ENCODE measurements at regions not wholly inside any gene's neighbourhood (a gene's known extent, or its start where the extent isn't known, plus 50 kb on each side); places are given as distances from the start of the nearest gene placed in this dataset.

DNA sequence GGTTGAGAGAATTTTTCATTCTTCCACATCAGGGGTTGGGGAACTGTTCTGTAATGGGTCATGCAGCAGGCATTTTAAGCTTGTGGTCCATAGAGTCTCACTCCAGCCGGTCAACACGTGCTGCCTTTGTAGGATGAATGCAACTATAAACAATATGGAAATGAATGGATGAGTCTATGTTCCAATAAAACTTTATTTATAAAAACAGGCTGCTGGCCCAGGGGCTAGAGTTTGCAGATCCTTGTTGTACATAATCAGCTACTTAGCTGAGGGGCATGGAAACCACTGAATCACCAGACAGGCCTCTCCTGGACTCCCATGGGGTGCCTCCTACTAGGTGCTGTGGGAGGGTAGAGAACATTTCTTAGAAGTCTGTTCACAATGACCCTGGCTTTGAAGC is 243.4 kb downstream of the BMP7 start:
- DNase-seq (ENCODE audit: extremely low read depth, insufficient read length): no peak
- no peaks in the 10 kb centered on the region for H3K36me3 ChIP-seq (ENCODE audit: control insufficient read depth, insufficient read depth, low read length)
- TF ChIP-seq, protein P1, sequence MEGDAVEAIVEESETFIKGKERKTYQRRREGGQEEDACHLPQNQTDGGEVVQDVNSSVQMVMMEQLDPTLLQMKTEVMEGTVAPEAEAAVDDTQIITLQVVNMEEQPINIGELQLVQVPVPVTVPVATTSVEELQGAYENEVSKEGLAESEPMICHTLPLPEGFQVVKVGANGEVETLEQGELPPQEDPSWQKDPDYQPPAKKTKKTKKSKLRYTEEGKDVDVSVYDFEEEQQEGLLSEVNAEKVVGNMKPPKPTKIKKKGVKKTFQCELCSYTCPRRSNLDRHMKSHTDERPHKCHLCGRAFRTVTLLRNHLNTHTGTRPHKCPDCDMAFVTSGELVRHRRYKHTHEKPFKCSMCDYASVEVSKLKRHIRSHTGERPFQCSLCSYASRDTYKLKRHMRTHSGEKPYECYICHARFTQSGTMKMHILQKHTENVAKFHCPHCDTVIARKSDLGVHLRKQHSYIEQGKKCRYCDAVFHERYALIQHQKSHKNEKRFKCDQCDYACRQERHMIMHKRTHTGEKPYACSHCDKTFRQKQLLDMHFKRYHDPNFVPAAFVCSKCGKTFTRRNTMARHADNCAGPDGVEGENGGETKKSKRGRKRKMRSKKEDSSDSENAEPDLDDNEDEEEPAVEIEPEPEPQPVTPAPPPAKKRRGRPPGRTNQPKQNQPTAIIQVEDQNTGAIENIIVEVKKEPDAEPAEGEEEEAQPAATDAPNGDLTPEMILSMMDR (IDR thresholded peaks at IDR 0.05; ENCODE audit: insufficient read depth, low read length, poor library complexity, severe bottlenecking): no peak
- H3K4me3 ChIP-seq (replicated peaks; ENCODE audit: low read depth, low read length): no peak overlapping the region
- H3K27me3 ChIP-seq (replicated peaks; ENCODE audit: control insufficient read depth, insufficient read depth, low read length): peaks cover 2% of the 10 kb centered on the region

DNA sequence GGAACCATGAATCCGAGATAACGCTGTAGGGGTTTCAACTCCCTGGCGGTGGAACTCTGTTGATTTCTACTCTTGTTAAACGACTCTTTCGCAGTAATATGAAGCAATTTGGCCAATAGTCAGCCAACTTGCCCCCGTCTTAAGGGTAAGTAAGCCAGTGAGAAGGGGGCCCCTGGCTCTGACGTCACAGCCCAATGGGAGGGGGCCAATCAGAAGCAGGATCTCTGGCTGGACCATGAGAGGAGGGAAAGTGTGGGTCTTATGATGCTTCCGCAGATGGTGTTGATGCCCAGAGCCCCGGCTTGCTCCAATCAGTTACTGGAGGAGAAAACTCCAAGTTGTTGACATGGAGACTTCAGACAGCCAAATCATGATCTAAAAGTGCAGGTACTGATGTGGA is 242.4 kb downstream of the BMP7 start:
- Histone ChIP-seq H3K36me3 (ENCODE audit: control insufficient read depth, insufficient read depth, low read length) (no peaks in the 10 kb centered on the region), H3K27me3 (replicated peaks; ENCODE audit: control insufficient read depth, insufficient read depth, low read length) (no peaks in the 10 kb centered on the region; the same call in none of the 2 replicates), H3K4me3 (replicated peaks; ENCODE audit: low read depth, low read length) (no peak overlapping the region)
- TF ChIP-seq, protein P1 (IDR thresholded peaks at IDR 0.05; ENCODE audit: insufficient read depth, low read length, poor library complexity, severe bottlenecking): no peak
- DNase-seq (ENCODE audit: extremely low read depth, insufficient read length): no peak

DNA sequence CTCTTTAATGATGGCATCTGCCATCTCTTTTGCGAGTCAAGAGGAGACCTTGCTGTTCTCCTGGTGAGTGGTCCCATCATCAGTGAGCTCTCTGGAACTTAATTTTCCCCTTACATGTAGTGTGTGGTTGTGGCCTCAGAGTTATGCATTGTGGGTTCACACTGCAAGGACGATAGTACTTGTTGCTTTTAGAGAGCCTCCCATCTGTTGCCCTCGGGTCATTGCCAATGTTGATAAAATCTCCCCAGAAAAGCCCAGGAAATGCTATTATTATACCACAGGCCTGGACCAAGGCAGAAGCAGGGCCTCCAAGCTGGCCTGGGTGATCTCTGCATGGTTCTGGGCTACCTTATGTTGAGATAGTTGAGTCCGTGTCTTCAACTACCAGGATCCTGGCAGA is 241.6 kb downstream of the BMP7 start:
- Histone ChIP-seq H3K27me3 (replicated peaks; ENCODE audit: control insufficient read depth, insufficient read depth, low read length) (no peaks in the 10 kb centered on the region; the same call in none of the 2 replicates), H3K36me3 (ENCODE audit: control insufficient read depth, insufficient read depth, low read length) (no peaks in the 10 kb centered on the region), H3K4me3 (replicated peaks; ENCODE audit: low read depth, low read length) (no peak overlapping the region)
- TF ChIP-seq, protein P1 (IDR thresholded peaks at IDR 0.05; ENCODE audit: insufficient read depth, low read length, poor library complexity, severe bottlenecking): no peak
- DNase-seq (ENCODE audit: extremely low read depth, insufficient read length): no peak

DNA sequence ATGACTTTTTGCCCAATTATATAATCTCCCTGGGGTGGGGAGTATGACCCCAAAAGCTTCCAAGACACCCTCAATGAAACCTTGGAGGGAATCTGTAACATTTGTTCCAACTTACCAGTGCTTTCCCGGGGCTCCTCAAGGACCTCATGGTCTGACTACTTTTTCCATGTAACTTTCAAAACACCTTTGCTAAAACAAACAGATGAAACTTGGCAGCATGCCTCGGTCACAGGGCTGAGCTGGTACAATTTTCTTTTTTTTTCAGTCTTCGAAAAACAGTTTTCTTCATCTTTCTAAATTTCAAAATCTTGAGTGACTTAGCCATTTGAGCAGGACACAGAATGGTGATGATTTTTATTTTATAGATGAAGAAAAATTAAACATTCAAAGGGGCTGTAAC is 241.2 kb downstream of the BMP7 start:
- H3K27me3 ChIP-seq (replicated peaks; ENCODE audit: control insufficient read depth, insufficient read depth, low read length): no peaks in the 10 kb centered on the region; the same call in none of the 2 replicates
- no peak for DNase-seq (ENCODE audit: extremely low read depth, insufficient read length)
- TF ChIP-seq, protein P1 (IDR thresholded peaks at IDR 0.05; ENCODE audit: insufficient read depth, low read length, poor library complexity, severe bottlenecking): no peak
- H3K4me3 ChIP-seq (replicated peaks; ENCODE audit: low read depth, low read length): no peak overlapping the region
- no peaks in the 10 kb centered on the region for H3K36me3 ChIP-seq (ENCODE audit: control insufficient read depth, insufficient read depth, low read length)

DNA sequence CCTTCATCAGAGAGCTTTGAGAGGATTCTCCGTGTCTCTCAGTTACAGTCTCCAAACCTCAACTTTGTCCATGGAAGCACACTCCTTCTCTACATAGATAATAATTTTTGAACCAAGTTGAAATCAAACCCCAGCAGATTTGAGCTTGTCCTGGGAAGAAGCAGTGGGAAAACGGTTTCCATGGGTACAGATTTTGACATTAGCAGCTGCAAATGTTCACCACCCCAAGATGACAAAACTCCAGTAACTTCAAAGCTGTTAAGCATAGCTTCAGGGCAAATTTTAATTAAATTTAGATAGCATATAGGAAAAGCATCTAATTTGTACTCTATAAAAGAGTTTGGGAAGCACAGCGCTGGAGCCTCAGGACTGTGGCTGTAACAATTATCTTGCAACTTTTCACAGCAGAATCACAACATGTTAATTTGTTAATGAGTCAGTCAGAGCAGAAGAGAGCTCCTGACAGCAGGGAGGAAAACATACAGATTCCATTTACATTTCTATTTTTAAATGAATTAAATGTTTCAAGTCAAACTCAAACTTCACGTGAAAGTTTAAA is 240.7 kb downstream of the BMP7 start:
- DNase-seq (ENCODE audit: extremely low read depth, insufficient read length): no peak
- TF ChIP-seq, protein P1 (IDR thresholded peaks at IDR 0.05; ENCODE audit: insufficient read depth, low read length, poor library complexity, severe bottlenecking): no peak
- H3K36me3 ChIP-seq (ENCODE audit: control insufficient read depth, insufficient read depth, low read length): no peaks in the 10 kb centered on the region
- no peaks in the 10 kb centered on the region; the same call in none of the 2 replicates for H3K27me3 ChIP-seq (replicated peaks; ENCODE audit: control insufficient read depth, insufficient read depth, low read length)
- no peak overlapping the region for H3K4me3 ChIP-seq (replicated peaks; ENCODE audit: low read depth, low read length)

DNA sequence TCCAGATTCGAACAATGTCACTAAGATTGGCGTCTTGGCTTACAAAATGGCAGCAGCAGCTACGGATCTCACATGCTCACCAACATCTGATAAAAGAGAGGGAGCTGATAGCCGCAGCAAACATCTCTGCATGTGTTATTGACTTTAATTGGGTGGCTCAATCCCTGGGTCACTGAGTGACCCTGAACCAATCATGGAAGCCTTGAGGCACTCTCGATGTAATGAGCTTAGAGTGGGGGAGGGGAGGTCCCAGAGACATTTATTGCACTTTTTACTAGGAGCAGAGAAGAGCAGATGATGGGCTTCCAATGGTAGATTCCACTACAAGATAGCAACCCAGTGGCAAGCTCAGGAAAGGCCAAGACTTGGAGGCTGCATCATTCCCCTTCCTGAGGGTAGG is 238.7 kb downstream of the BMP7 start:
- Histone ChIP-seq H3K27me3 (replicated peaks; ENCODE audit: control insufficient read depth, insufficient read depth, low read length) (no peaks in the 10 kb centered on the region; the same call in none of the 2 replicates), H3K4me3 (replicated peaks; ENCODE audit: low read depth, low read length) (no peak overlapping the region), H3K36me3 (ENCODE audit: control insufficient read depth, insufficient read depth, low read length) (no peaks in the 10 kb centered on the region)
- no peak for DNase-seq (ENCODE audit: extremely low read depth, insufficient read length)
- TF ChIP-seq, protein P1 (IDR thresholded peaks at IDR 0.05; ENCODE audit: insufficient read depth, low read length, poor library complexity, severe bottlenecking): no peak

All from GM06990 (cell line).